Left renal cortex interstitium (tissue), 4 donors: ENCODE measurements at regions not wholly inside any gene's neighbourhood (a gene's known extent, or its start where the extent isn't known, plus 50 kb on each side); places are given as distances from the start of the nearest gene placed in this dataset.

Experiments used
- DNase-seq, 4 donors: peaks; one replicate each; pipeline ENCODE4 v3.0.0-alpha.2; 2013; ENCODE audit warnings: low read depth in 4 of 4, low spot score in 2 of 4, missing footprints in 1 of 4

GRCh38 chr6:144796070-144796469 lies 510.9 kb downstream of the UTRN start:
- DNase-seq, result no peak

- DNase-seq, result no peak
These were observed 512.9 kb downstream of the UTRN start for GRCh38 chr6:144797881-144798589.

GRCh38 chr6:144804246-144804790 lies 519.2 kb downstream of the UTRN start:
- no peak for DNase-seq

- no peak for DNase-seq
These were observed 519.9 kb downstream of the UTRN start for GRCh38 chr6:144805049-144805448.

GRCh38 chr6:144806222-144806621 lies 521.1 kb downstream of the UTRN start:
- no peak for DNase-seq

- no peak for DNase-seq
These were observed 524.0 kb downstream of the UTRN start for GRCh38 chr6:144809120-144809519.

- no peak for DNase-seq
These were observed 524.8 kb downstream of the UTRN start for GRCh38 chr6:144809969-144810368.

GRCh38 chr6:144811140-144811539 lies 526.0 kb downstream of the UTRN start:
- no peak for DNase-seq

- DNase-seq, result no peak
These were observed 531.8 kb downstream of the UTRN start for GRCh38 chr6:144816936-144817335.

- DNase-seq, result no peak
These were observed 535.1 kb downstream of the UTRN start for GRCh38 chr6:144820270-144820669.

GRCh38 chr6:144823131-144823530 lies 538.0 kb downstream of the UTRN start:
- DNase-seq, result no peak

- no peak for DNase-seq
These were observed 538.9 kb downstream of the UTRN start for GRCh38 chr6:144824018-144824417.

- DNase-seq, result no peak
These were observed 549.4 kb downstream of the UTRN start for GRCh38 chr6:144834426-144835038.

GRCh38 chr6:144835322-144835973 lies 550.3 kb downstream of the UTRN start:
- no peak for DNase-seq

GRCh38 chr6:144840619-144841018 lies 555.5 kb downstream of the UTRN start:
- no peak for DNase-seq

- no peak for DNase-seq
These were observed 558.6 kb downstream of the UTRN start for GRCh38 chr6:144843701-144844100.

- no peak for DNase-seq
These were observed 559.5 kb downstream of the UTRN start for GRCh38 chr6:144844596-144844995.

GRCh38 chr6:144845186-144845585 lies 560.1 kb downstream of the UTRN start:
- no peak for DNase-seq

GRCh38 chr6:144847916-144848315 lies 562.8 kb downstream of the UTRN start:
- no peak for DNase-seq

GRCh38 chr6:144849920-144850319 lies 564.8 kb downstream of the UTRN start:
- no peak for DNase-seq

- DNase-seq, result no peak
These were observed 568.5 kb downstream of the UTRN start for GRCh38 chr6:144853603-144854002.

GRCh38 chr6:144854654-144855053 lies 569.5 kb downstream of the UTRN start:
- DNase-seq, result no peak
